ENCODE measurements at regions not wholly inside any gene's neighbourhood (a gene's known extent, or its start where the extent isn't known, plus 50 kb on each side); places are given as distances from the start of the nearest gene placed in this dataset.
"Not testable (repeated sequence)": the region's sequence is repeated elsewhere in the genome, so short reads cannot be mapped to it uniquely, and the experiment has no call there.

- TF ChIP-seq CTCF (IDR thresholded peaks at IDR 0.05; ENCODE audit: low read depth, low read length, poor library complexity, severe bottlenecking); EZH2phosphoT487 (IDR thresholded peaks at IDR 0.05; ENCODE audit: borderline replicate concordance, low read length): not testable (repeated sequence)
These were observed 143.8 kb downstream of the CWH43 start for GRCh38 chr4:49129870-49130269.

Data from DOHH2 (cell line).